T-helper 2 cell treated with Interferon-gamma antibody and Interleukin-4, amounts not matched to agents 100 ng/mL and 5 ng/mL, for 36 hours (primary cell): ENCODE measurements at regions not wholly inside any gene's neighbourhood (a gene's known extent, or its start where the extent isn't known, plus 50 kb on each side); places are given as distances from the start of the nearest gene placed in this dataset.

Experiments
- intact Hi-C: fragments of 100-400 bp; cut with micrococcal nuclease; formaldehyde crosslinking; loops from one replicate; pipeline ENCODE4 v1.15.1; 2023

GRCh38 chr6:43875849-43876572, 106.0 kb downstream of the VEGFA start:
- intact Hi-C loops = no loop called here

DNA sequence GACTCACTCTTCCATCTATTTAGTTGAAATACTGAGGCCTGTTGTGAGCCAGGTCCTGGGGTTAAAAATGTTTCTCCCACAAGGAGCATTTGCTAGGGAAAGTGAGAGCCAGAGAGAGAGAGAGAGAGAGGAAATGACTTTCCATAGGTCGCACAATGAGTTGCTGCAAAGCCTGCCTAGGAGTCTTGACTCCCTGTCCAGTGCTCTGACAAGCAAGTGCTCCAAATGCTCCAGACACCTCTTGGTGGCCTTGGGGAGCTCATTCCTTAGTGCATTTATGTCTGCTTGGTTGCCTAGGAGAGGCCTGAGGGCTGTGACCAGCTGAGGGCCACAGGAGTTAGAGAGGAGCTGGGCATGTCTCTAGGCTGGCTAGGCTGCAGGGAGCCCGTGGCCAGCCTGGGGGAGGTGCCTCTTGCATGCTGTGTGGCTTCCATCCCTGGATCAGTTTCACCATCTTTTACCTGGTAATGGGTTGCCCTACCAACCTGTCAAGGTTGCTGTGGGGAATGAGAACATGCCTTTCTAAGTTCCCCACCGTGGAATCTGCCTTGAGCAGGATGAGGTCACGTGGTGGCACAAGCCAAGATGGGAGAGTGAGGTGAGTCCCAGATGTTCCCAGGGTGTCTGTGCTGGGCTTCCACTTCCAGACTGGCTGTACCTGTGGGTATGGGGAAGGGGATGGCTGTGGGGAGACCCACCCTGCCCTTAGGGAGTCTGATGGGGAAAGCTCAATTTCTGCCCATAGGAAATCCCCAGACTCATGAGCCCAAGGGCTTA, 105.0 kb downstream of the VEGFA start:
- intact Hi-C loops = no loop called here

- intact Hi-C loops = no loop called here
Observed at GRCh38 chr6:43873806-43874714, 104.0 kb downstream of the VEGFA start.

DNA sequence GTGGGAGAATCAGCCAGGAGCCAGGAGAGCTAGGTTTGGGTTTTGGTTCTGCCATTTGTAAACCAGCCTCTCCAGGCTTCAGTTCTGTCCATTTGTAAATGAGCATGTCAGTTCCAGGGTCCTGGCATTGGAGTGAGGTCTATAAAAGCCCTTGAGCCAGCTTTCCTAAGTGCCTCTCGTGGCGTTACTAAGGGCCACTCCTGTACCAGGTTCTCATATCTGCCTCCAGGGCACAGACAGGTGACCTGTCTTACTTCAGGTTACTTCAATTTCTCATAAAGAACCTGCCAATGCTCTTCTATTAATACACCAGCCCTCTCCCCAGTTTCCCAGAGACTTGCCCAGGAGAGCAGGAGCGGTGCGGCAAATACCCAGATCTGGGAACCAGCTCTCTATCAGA, 101.9 kb downstream of the VEGFA start:
- intact Hi-C loops = no loop called here

- intact Hi-C loops = no loop called here
Observed at GRCh38 chr6:43871284-43871683, 101.3 kb downstream of the VEGFA start.

GRCh38 chr6:43870660-43871061, 100.7 kb downstream of the VEGFA start:
- intact Hi-C loops = no loop called here

DNA sequence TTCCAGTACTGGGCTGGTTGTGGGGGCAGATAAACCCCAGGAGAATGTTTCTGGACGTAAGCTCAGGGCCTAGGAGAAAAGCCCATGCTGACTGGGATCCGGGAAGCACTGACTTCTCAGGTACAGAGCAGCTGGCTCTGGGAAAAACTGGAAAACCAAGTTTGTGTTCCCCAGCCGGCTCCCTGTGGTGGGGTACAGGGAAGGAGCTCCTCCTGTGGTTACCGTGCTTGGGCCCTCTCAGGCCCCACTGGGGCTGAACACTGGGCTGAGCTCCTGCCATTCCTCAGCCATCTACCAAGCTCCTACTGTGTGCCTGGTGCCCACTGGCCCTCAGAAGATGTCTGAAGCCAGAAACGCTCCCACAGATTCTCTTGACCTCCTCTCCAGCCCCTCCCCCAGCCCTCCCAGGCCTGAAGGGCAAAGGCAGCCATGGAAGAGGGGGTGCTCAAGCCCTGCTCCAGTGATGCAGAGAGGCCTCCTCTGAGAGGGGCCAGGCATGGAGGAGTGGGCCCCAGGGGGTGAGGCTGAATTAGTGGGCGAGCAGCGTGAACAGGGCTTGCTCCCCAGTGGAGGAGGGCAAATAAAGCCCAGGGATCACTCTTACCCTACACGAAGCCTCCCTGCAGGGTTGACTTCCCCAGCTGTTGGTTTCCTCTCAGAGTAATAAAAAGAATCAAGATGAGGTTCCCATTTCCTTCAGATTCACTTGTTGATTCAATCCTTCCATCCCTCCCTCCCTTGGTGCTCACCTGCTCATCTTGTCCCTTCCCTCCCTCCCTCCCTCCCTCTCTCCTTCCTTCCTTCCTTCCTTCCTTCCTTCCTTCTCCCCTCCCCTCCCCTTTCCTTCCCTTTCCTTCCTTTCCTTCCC, 100.0 kb downstream of the VEGFA start:
- intact Hi-C loops = no loop called here

- intact Hi-C loops = no loop called here
Observed at GRCh38 chr6:43869079-43869710, 99.2 kb downstream of the VEGFA start.

DNA sequence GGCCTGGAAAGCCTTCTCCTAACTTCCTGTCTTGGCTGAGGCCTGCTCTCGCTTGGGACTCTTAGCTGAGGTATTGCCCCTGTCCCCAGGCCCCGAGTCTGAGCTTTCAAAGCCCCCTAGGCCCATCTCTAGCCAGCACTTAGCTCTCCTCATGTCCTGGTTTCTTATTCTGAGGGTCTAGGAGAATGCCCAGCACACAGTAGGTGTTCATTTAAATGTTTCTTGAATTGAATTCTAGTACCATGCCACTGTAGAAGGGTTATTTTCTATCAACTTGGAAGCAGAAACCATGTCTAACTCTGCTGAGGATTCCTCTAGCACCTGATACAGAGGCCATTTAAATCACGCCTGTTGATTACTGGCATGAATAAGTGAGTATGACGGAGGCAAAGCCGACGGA, 98.5 kb downstream of the VEGFA start:
- intact Hi-C loops = no loop called here

GRCh38 chr6:43867996-43868395, 98.0 kb downstream of the VEGFA start:
- intact Hi-C loops = no loop called here

- intact Hi-C loops = no loop called here
Observed at GRCh38 chr6:43867246-43867645, 97.2 kb downstream of the VEGFA start.

GRCh38 chr6:43865932-43866645, 96.1 kb downstream of the VEGFA start:
- intact Hi-C loops = no loop called here

DNA sequence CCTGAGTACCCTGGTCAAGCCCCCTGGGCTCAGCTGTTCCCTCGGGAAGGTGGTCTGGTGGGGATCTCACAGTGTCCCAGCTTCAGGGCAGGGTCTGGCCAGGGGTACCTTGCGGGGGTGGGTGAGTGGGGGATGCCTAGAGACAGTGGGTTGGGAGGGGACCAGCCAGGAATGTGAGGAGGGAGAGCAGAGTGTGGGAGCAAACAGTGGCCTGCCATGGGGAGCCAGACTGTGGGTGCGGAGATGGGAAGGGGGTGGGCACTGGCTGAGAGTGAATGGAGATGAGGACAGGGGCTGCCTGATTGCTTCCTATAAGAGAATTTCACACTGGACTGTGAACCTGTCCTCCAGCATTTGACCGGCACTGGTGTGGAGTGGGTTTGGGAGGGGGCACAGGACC, 95.1 kb downstream of the VEGFA start:
- intact Hi-C loops = no loop called here

GRCh38 chr6:43862925-43863324, 92.9 kb downstream of the VEGFA start:
- intact Hi-C loops = no loop called here

- intact Hi-C loops = no loop called here
Observed at GRCh38 chr6:43861212-43861894, 91.3 kb downstream of the VEGFA start.

DNA sequence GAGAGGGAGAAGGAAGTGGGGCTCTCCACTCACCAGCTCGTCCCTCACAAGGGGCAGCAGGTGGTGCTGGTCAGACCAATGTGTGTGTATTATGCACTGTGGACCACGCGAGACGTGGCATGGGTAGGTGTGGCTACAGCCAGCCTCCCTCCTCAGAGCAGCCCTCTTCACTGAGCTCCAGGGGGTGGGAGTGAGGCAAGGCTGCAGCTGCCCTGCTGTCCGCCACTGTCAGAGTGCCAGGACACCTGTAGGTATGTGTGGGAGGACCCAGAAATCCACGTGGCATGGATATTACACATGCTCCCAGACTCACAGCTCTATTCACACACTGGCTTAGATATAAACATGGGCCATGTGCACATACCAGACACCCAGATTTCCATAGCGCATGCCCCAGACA, 90.3 kb downstream of the VEGFA start:
- intact Hi-C loops = no loop called here

- intact Hi-C loops = no loop called here
Observed at GRCh38 chr6:43859213-43859612, 89.2 kb downstream of the VEGFA start.

- intact Hi-C loops = no loop called here
Observed at GRCh38 chr6:43858161-43859153, 88.4 kb downstream of the VEGFA start.
